Spleen (tissue), 7 donors: ENCODE measurements at regions not wholly inside any gene's neighbourhood (a gene's known extent, or its start where the extent isn't known, plus 50 kb on each side); places are given as distances from the start of the nearest gene placed in this dataset.

Source experiments
- POLR2AphosphoS5 ChIP-seq, 3 donors: sonication (generic); formaldehyde crosslinking; IDR thresholded peaks; one replicate each; pipeline ENCODE4 v1.5.1; 2017; ENCODE audit warnings: antibody characterized with exemption in 3 of 3
- TF ChIP-seq, protein P1 (sequence below), 11 experiments: fragments of 200-600 bp in 7 of 11; fragments of 450-650 bp in 4 of 11; sonication (generic) in 4 of 11; IDR thresholded peaks in 8 of 11; conservative IDR thresholded peaks in 3 of 11; 1 replicate in 7 of 11; 2 replicates in 4 of 11; pipeline versions ENCODE4 v1.4.0 to v1.8.0; 2016 to 2021; ENCODE audit warnings: antibody characterized with exemption in 11 of 11, inconsistent platforms in 4 of 11, mild to moderate bottlenecking in 1 of 11
- donor health status: DM: no; HTN: no; CAD: no; lungs with moderate emphysema.
- donor health status: DM: no; HTN: no; CAD: no.
- donor health status: DM: no; HTN: no; CAD: no.

DNA sequence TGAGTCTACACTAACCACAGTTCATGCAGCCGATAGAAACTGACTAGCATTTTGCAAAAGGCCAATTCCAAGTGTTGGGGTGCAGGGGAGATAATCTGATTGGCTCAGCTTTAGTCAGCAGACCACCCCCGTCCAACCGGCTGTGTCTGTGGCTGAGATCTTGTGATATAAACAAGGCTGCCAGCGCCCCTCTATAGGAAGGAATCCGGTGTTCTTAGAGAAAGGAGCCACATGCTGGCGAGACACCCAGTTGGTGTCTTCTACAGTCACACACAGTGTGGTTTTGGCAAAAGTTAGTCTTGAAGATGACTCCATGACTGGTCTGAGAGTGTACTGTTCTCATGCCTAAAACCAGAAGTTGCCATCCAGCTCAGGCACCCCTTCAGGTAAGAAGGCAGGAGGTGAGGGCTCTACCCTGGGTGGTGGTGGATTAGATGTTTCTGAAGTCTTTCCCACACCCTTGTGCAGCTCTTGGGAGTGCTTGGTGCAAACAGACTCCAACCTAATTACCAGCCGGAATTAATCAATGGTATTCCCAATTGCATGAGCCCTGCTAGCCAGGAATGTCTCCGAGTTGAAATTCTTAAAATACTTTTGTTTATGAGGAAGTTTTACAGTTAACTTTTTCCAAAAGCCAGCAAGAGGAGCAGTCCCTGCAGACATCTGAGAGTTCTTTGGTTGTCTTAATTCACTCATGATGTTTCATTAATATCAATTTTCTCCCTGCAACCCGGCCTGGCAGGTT lies 172.3 kb upstream of the IRX6 start:
- TF ChIP-seq, protein P1, sequence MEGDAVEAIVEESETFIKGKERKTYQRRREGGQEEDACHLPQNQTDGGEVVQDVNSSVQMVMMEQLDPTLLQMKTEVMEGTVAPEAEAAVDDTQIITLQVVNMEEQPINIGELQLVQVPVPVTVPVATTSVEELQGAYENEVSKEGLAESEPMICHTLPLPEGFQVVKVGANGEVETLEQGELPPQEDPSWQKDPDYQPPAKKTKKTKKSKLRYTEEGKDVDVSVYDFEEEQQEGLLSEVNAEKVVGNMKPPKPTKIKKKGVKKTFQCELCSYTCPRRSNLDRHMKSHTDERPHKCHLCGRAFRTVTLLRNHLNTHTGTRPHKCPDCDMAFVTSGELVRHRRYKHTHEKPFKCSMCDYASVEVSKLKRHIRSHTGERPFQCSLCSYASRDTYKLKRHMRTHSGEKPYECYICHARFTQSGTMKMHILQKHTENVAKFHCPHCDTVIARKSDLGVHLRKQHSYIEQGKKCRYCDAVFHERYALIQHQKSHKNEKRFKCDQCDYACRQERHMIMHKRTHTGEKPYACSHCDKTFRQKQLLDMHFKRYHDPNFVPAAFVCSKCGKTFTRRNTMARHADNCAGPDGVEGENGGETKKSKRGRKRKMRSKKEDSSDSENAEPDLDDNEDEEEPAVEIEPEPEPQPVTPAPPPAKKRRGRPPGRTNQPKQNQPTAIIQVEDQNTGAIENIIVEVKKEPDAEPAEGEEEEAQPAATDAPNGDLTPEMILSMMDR (IDR thresholded peaks at IDR 0.05 in 8 of 11, conservative IDR thresholded peaks at IDR 0.05 in 3 of 11) = no peak
- TF ChIP-seq POLR2AphosphoS5 (IDR thresholded peaks at IDR 0.05) = no peak
